RWPE1 (cell line): ENCODE measurements at regions not wholly inside any gene's neighbourhood (a gene's known extent, or its start where the extent isn't known, plus 50 kb on each side); places are given as distances from the start of the nearest gene placed in this dataset.
"Not testable (repeated sequence)": the region's sequence is repeated elsewhere in the genome, so short reads cannot be mapped to it uniquely, and the experiment has no call there.

Source experiments
- CTCF ChIA-PET: fragments of 350-600 bp; sonication (Branson Sonifier 250); formaldehyde crosslinking; extraction: SDS; loops from one replicate; lab custom pipeline; 2021; lab: Yijun Ruan, JAX
- POLR2A ChIA-PET: fragments of 400-600 bp; formaldehyde crosslinking; extraction: SDS; loops from one replicate; lab custom pipeline; 2020; ENCODE audit warnings: antibody characterized with exemption; ENCODE audit not compliant: low non-redundant PET; lab: Yijun Ruan, JAX
- DNase-seq: peaks from one replicate; pipeline ENCODE4 v3.0.0; 2012; ENCODE audit warnings: low spot score
- H3K27ac ChIP-seq: fragments of 450-650 bp; 2 replicates; pipeline ENCODE4 v1.5.1; 2017
- TF ChIP-seq, protein P1 (sequence below): fragments of 450-650 bp; conservative IDR thresholded peaks from 2 replicates; pipeline ENCODE4 v1.5.1; 2017; ENCODE audit warnings: low read depth, mild to moderate bottlenecking

GRCh38 chr5:32165-32564 is 59.8 kb upstream of the PLEKHG4B start:
- H3K27ac ChIP-seq, result no peak overlapping the region
- ChIA-PET CTCF (no interaction called here), POLR2A (no interaction called here)
- no peak for DNase-seq
- TF ChIP-seq, protein P1, sequence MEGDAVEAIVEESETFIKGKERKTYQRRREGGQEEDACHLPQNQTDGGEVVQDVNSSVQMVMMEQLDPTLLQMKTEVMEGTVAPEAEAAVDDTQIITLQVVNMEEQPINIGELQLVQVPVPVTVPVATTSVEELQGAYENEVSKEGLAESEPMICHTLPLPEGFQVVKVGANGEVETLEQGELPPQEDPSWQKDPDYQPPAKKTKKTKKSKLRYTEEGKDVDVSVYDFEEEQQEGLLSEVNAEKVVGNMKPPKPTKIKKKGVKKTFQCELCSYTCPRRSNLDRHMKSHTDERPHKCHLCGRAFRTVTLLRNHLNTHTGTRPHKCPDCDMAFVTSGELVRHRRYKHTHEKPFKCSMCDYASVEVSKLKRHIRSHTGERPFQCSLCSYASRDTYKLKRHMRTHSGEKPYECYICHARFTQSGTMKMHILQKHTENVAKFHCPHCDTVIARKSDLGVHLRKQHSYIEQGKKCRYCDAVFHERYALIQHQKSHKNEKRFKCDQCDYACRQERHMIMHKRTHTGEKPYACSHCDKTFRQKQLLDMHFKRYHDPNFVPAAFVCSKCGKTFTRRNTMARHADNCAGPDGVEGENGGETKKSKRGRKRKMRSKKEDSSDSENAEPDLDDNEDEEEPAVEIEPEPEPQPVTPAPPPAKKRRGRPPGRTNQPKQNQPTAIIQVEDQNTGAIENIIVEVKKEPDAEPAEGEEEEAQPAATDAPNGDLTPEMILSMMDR, result no peak

GRCh38 chr5:35521-35920 is 56.4 kb upstream of the PLEKHG4B start:
- DNase-seq, POLR2A ChIA-PET, CTCF ChIA-PET, H3K27ac ChIP-seq: not testable (repeated sequence)

- H3K27ac ChIP-seq, DNase-seq, POLR2A ChIA-PET: not testable (repeated sequence)
- CTCF ChIA-PET, result interaction anchor here (0.6 kb wide), 1 partner anchor 377 kb away, joined by 3 read pairs; no protein-coding TSS in a partner anchor
These were observed 54.8 kb upstream of the PLEKHG4B start for GRCh38 chr5:37207-37606.

DNA sequence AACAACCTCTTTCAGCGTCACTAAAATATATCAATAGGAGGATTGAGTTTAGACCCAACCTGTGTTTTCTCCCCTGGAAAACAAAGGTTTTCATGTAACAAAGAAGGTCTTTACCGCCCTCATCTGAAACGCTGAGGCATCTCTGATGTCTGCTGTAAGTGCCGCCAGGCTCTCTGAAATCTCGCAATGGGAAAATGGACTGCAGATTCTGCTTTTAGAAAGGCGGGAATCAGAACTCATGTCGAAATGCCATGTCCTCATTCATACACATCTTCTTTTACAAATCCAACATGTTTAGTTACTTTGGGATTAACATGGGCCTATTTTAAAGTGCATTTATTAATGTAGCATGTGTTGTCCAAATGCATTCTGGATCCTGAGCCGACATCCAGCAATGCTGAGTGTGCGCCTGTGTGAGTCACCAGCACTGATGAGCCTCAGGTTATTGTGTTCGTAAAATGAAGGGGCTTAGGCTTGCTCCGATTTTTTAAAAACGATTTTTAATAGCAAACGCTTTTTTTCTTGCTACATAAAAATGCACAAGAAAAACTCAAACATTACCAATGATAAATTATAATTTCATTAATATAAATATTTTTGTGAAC is 51.9 kb upstream of the PLEKHG4B start:
- ChIA-PET POLR2A (no interaction called here), CTCF (interaction anchor here (0.5 to 0.6 kb wide), 2 partner anchors 14 to 224 kb away, joined by 3 to 4 read pairs; no protein-coding TSS in a partner anchor)
- no peak for DNase-seq
- TF ChIP-seq, protein P1, result no peak
- no peak overlapping the region for H3K27ac ChIP-seq
